Choroid plexus epithelial cell (primary cell): ENCODE measurements at regions not wholly inside any gene's neighbourhood (a gene's known extent, or its start where the extent isn't known, plus 50 kb on each side); places are given as distances from the start of the nearest gene placed in this dataset.

Experiments used
- DNase-seq: peaks from one replicate; pipeline ENCODE4 v3.0.0-alpha.2; 2010; ENCODE audit warnings: low read depth
- H3K4me3 ChIP-seq: 2 replicates; pipeline ENCODE4 v1.5.1; 2011; ENCODE audit warnings: low read depth, mild to moderate bottlenecking, control low read depth, low read length, moderate library complexity
- TF ChIP-seq, protein P1 (sequence below): conservative IDR thresholded peaks from 2 replicates; pipeline ENCODE4 v1.5.1; 2011; ENCODE audit warnings: low read depth, mild to moderate bottlenecking, control low read depth, inconsistent platforms, low read length, moderate library complexity

DNA sequence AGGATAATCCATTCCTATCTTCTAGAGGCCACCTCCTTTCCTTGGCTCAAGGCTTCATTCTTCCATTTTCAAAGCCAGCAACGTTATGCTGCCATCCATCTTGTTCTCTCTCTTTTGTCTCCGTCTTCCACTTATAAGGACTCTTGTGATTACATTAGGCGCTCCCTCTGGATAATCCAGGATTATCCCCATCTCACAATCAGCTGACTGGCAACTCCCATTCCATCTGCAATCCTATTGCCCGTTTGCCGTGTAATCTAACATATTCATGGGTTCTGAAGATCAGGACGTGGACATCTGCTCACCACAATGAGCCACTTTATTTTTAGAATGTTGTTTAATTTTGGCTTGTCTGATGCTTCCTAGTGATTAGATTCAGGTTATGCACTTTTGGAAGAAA lies 89.3 kb downstream of the EBNA1BP2 start:
- TF ChIP-seq, protein P1, sequence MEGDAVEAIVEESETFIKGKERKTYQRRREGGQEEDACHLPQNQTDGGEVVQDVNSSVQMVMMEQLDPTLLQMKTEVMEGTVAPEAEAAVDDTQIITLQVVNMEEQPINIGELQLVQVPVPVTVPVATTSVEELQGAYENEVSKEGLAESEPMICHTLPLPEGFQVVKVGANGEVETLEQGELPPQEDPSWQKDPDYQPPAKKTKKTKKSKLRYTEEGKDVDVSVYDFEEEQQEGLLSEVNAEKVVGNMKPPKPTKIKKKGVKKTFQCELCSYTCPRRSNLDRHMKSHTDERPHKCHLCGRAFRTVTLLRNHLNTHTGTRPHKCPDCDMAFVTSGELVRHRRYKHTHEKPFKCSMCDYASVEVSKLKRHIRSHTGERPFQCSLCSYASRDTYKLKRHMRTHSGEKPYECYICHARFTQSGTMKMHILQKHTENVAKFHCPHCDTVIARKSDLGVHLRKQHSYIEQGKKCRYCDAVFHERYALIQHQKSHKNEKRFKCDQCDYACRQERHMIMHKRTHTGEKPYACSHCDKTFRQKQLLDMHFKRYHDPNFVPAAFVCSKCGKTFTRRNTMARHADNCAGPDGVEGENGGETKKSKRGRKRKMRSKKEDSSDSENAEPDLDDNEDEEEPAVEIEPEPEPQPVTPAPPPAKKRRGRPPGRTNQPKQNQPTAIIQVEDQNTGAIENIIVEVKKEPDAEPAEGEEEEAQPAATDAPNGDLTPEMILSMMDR: no peak
- H3K4me3 ChIP-seq: no peak overlapping the region
- no peak for DNase-seq

DNA sequence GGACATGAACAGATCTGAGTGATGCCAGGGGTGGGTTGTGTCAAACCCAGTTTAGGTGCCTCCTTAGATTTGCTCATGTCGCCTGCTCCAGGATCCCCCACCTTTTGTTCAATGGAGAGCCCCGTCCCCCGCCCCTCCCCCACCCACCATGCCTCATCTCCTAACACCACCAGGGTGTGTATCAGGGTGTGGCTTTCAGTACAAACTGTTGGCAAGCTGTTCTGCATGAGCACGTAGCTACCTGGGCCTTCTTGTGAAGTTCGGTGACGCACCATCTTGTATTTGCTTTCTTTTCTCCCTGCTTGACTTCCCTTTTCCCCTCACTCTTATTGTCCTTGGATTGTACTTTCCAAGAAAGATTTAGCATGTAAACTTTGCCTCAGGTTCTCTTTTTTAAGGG lies 94.8 kb downstream of the EBNA1BP2 start:
- DNase-seq: no peak
- H3K4me3 ChIP-seq: no peak overlapping the region
- TF ChIP-seq, protein P1: no peak

DNA sequence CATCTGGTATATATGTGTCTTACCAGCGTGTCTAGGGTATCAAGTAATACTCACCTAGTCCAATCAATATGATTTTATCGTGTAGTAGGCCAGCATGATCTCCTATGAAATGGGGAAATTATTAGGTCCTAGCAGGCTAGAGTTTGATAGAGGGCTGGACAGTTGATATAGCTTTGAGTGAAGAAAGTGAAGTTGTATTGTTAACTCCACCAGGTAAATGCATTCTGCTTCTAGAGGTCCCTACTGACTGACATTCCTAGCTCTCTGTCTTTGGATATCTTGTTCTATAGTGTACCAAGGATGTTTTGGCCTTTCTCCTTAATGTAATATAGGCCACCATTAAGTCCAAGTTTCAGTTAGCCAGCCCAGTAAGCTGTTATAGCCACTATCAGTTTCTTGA lies 97.4 kb downstream of the EBNA1BP2 start:
- H3K4me3 ChIP-seq: no peak overlapping the region
- no peak for DNase-seq
- TF ChIP-seq, protein P1: no peak

DNA sequence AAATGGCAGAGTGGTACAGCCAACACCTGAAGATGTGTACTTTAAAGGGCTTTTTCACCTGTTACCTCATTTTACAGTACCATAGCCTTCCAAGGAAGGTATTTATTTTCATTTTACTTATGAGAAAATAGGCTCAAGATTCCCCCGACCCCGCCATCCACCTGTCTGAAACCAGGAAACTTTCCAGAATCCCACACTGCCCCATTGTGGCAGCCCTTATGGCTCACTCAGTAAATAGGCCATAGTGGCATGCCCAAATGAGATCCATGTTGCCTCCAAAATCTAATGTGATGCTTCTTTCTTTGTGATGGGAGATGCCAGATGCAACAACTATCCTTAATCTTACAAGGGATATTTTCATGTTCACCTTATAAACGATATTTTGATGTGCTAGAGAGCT lies 97.8 kb downstream of the EBNA1BP2 start:
- H3K4me3 ChIP-seq: no peak overlapping the region
- no peak for DNase-seq
- TF ChIP-seq, protein P1: peak; percentile 25

DNA sequence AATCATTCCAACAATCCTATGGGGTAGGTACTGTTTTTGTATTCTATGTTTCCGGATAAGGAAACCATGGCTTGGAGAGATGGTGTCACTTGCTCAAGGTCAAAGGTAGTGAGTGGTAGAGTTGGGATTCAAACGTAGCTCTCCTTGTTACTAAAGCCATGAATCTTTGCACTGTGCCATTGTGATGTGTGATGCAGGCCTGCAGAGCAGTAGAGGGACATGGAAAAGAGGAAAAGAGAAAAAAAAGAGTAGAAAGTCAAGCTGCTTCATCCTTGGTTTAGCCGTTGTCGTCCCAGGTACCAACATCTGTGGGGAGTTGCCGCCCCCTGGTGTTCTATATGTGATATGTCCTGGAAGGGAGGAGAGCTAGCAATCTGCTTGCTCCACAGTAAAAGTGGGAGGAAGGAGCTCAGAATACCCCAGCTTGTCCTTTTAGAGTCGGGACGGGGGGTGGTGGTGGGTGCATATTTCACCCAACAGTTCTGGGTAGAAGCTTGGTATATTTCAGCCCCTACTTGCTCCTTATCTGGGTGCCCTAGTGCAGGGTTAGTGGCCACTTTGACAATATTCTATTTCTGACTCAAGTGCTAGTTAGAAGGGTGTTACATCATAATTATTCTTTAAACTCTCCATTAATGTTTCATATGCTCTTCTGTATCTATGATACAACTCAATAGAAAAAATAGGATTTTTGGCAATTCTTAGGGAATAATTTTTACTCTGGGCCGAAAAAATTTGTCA lies 98.4 kb downstream of the EBNA1BP2 start:
- TF ChIP-seq, protein P1: peak; percentile 87
- no peak overlapping the region for H3K4me3 ChIP-seq
- DNase-seq: peak; percentile 88

DNA sequence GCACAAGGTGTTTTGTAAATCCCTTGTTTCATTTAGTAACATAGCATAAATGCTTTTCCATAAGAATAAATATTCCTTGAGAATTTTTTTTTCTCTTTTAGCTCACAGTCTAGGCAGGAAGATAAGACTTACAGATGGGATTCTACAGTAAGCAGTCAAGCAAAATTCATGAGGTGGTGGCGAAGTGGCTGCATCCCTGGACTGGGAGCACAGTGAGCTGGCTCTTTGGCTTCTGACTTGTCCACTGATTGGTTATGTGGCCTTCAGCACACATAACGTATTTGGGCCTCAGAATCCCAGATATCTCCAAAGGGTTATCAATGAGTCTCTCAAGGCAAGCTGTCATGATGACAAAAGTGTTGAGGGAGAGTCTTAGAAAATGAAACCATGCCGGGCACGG lies 99.8 kb downstream of the EBNA1BP2 start:
- DNase-seq: no peak
- TF ChIP-seq, protein P1: no peak
- H3K4me3 ChIP-seq: no peak overlapping the region

DNA sequence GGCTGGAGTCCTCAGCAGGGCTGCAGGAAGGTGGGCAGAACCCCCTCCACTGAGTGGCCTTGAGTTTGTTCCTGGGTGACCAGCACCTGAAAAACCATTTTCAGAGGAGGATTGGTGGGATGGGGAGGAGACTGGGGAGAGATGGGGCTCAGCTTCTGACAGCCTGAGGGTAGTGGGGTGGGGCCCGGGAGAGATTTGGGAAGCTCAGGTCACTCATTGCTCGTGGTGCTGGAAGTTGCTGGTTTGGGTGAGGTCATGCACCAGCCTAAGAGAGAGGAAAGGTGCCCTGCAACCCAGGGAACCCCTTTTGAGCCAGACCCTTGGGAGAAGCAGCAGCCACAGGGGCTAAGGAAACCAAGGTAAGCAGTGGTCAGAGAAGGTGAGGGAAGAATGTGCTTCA lies 100.8 kb downstream of the EBNA1BP2 start:
- DNase-seq: no peak
- no peak overlapping the region for H3K4me3 ChIP-seq
- TF ChIP-seq, protein P1: no peak
